HL-60 (cell line): ENCODE measurements at regions not wholly inside any gene's neighbourhood (a gene's known extent, or its start where the extent isn't known, plus 50 kb on each side); places are given as distances from the start of the nearest gene placed in this dataset.

Experiments used
- DNase-seq, 2 experiments: peaks; one replicate each; pipeline ENCODE4 v3.0.0-alpha.2; 2010 to 2020; ENCODE audit warnings: low read depth in 1 of 2, low spot score in 1 of 2
- H3K27ac ChIP-seq: fragments of 250-450 bp; sonication (Bioruptor Pico); replicated peaks from 2 replicates; pipeline ENCODE4 v1.5.1; 2020; ENCODE audit warnings: mild to moderate bottlenecking, moderate library complexity
- H3K27me3 ChIP-seq: fragments of 250-450 bp; sonication (Bioruptor Pico); 2 replicates; pipeline ENCODE4 v1.5.1; 2021; ENCODE audit warnings: mild to moderate bottlenecking, moderate library complexity; ENCODE audit not compliant: insufficient read depth, poor library complexity, severe bottlenecking
- H3K4me3 ChIP-seq: replicated peaks from 2 replicates; pipeline ENCODE4 v1.5.1; 2011; ENCODE audit warnings: mild to moderate bottlenecking, control low read depth, low read length; ENCODE audit not compliant: insufficient read depth
- CTCF ChIP-seq: IDR thresholded peaks from one replicate; pipeline ENCODE4 v1.5.1; 2011; ENCODE audit warnings: low read length, control low read depth, inconsistent platforms; ENCODE audit not compliant: insufficient read depth
- GABPA ChIP-seq: IDR thresholded peaks from 2 replicates; pipeline ENCODE4 v1.6.1; 2012; ENCODE audit warnings: low read depth
- POLR2AphosphoS5 ChIP-seq: IDR thresholded peaks from 2 replicates; pipeline ENCODE4 v1.6.1; 2012; ENCODE audit warnings: low read depth
- REST ChIP-seq: IDR thresholded peaks from 2 replicates; pipeline ENCODE4 v1.6.1; 2012; ENCODE audit warnings: low read depth; ENCODE audit not compliant: insufficient replicate concordance
- SPI1 ChIP-seq: IDR thresholded peaks from 2 replicates; pipeline ENCODE4 v1.6.1; 2012; ENCODE audit warnings: low read depth, mild to moderate bottlenecking, borderline replicate concordance

- Histone ChIP-seq H3K27me3 (peaks cover 2% of the 10 kb centered on the region), H3K4me3 (no peak overlapping the region), H3K27ac (no peak overlapping the region)
- DNase-seq: no peak
- TF ChIP-seq GABPA: no peak
Measured at GRCh38 chr12:84802161-84802560, 110.4 kb downstream of the SLC6A15 start.

GRCh38 chr12:84793558-84794367, 118.8 kb downstream of the SLC6A15 start:
- DNase-seq: no peak
- H3K27ac ChIP-seq: no peak overlapping the region
- no peak overlapping the region for H3K4me3 ChIP-seq
- TF ChIP-seq SPI1 (no peak), REST (no peak), POLR2AphosphoS5 (no peak), CTCF (no peak), GABPA (no peak)
- H3K27me3 ChIP-seq: no peaks in the 10 kb centered on the region

GRCh38 chr12:84791444-84791843, 121.2 kb downstream of the SLC6A15 start:
- H3K27ac ChIP-seq: no peak overlapping the region
- H3K27me3 ChIP-seq: no peaks in the 10 kb centered on the region
- H3K4me3 ChIP-seq: no peak overlapping the region
- DNase-seq: no peak
- TF ChIP-seq CTCF (no peak), SPI1 (no peak), REST (no peak), GABPA (no peak), POLR2AphosphoS5 (no peak)

- Histone ChIP-seq H3K4me3 (no peak overlapping the region), H3K27me3 (no peaks in the 10 kb centered on the region), H3K27ac (no peak overlapping the region)
- no peak for DNase-seq
- TF ChIP-seq REST: no peak
- TF ChIP-seq GABPA: no peak
- no peak for TF ChIP-seq SPI1
- no peak for TF ChIP-seq CTCF
- no peak for TF ChIP-seq POLR2AphosphoS5
Measured at GRCh38 chr12:84789184-84789583, 123.4 kb downstream of the SLC6A15 start.
